K562 (cell line): ENCODE measurements at regions not wholly inside any gene's neighbourhood (a gene's known extent, or its start where the extent isn't known, plus 50 kb on each side); places are given as distances from the start of the nearest gene placed in this dataset.

ENCODE experiments used
- EZH2 ChIP-seq: IDR thresholded peaks from 2 replicates; pipeline ENCODE4 v1.6.1; 2012; ENCODE audit warnings: low read depth, mild to moderate bottlenecking, inconsistent platforms, low read length, borderline replicate concordance
- FOS ChIP-seq: IDR thresholded peaks from 3 replicates; pipeline ENCODE4 v1.6.1; 2011; ENCODE audit not compliant: insufficient read length; ENCODE audit errors: extremely low read depth
- FOSL1 ChIP-seq: fragments of 200-800 bp; sonication (Bioruptor generic); conservative IDR thresholded peaks from 2 replicates; pipeline ENCODE4 v1.6.1; 2016; ENCODE audit warnings: missing genetic modification characterization, missing compliant biosample characterization
- STAT5A ChIP-seq: IDR thresholded peaks from 2 replicates; pipeline ENCODE4 v1.6.1; 2012; ENCODE audit warnings: low read length, inconsistent platforms, borderline replicate concordance
- ZNF12 ChIP-seq: sonication (generic); formaldehyde crosslinking; IDR thresholded peaks from 2 replicates; pipeline ENCODE4 v1.4.0; 2020; ENCODE audit warnings: mild to moderate bottlenecking, missing genetic modification reagents
- TF ChIP-seq, protein P1 (sequence below): sonication (generic); formaldehyde crosslinking; IDR thresholded peaks from 2 replicates; pipeline ENCODE4 v1.8.1; 2023; ENCODE audit warnings: mild to moderate bottlenecking, missing genetic modification reagents
- TF ChIP-seq, protein P2 (sequence below): sonication (generic); formaldehyde crosslinking; IDR thresholded peaks from 2 replicates; pipeline ENCODE4 v1.9.0; 2022; ENCODE audit warnings: mild to moderate bottlenecking, missing genetic modification reagents

DNA sequence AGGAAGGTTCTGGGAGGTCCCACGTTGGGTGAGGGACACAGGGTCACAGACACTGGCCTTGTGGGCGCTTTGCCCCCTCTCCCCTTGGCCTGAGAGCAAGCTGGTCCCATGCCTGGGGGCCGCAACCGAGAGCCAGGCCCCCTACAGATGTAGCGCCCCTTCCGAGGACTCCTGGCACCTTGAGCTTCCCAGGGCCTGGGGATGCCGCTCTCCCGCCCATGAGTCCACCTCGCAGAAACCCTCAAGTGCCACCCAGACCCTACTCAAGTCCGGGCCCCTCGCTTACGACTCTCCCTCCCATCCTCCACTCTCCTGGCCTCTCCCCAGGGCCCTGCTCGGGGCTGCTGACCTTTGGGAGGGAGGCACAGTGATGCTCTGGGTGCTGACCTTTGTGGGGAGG lies 204.0 kb downstream of the BRD1 start:
- TF ChIP-seq, protein P1, sequence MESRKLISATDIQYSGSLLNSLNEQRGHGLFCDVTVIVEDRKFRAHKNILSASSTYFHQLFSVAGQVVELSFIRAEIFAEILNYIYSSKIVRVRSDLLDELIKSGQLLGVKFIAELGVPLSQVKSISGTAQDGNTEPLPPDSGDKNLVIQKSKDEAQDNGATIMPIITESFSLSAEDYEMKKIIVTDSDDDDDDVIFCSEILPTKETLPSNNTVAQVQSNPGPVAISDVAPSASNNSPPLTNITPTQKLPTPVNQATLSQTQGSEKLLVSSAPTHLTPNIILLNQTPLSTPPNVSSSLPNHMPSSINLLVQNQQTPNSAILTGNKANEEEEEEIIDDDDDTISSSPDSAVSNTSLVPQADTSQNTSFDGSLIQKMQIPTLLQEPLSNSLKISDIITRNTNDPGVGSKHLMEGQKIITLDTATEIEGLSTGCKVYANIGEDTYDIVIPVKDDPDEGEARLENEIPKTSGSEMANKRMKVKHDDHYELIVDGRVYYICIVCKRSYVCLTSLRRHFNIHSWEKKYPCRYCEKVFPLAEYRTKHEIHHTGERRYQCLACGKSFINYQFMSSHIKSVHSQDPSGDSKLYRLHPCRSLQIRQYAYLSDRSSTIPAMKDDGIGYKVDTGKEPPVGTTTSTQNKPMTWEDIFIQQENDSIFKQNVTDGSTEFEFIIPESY (CRISPR knock-in tag), result no peak
- TF ChIP-seq STAT5A (no peak), ZNF12 (CRISPR knock-in tag) (no peak), FOSL1 (tag) (no peak), FOS (no peak), EZH2 (no peak)
- TF ChIP-seq, protein P2, sequence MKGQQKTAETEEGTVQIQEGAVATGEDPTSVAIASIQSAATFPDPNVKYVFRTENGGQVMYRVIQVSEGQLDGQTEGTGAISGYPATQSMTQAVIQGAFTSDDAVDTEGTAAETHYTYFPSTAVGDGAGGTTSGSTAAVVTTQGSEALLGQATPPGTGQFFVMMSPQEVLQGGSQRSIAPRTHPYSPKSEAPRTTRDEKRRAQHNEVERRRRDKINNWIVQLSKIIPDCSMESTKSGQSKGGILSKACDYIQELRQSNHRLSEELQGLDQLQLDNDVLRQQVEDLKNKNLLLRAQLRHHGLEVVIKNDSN (CRISPR knock-in tag), result no peak
